Mesenchymal stem cell (in vitro differentiated cells and primary cell): ENCODE measurements at regions not wholly inside any gene's neighbourhood (a gene's known extent, or its start where the extent isn't known, plus 50 kb on each side); places are given as distances from the start of the nearest gene placed in this dataset.
A peak's percentile ranks its signal among the peaks of the same experiment; 100 is the strongest.

Experiments
- DNase-seq: peaks from one replicate; pipeline ENCODE4 v3.0.0-alpha.2; 2013
- H2AFZ ChIP-seq: one replicate; pipeline ENCODE4 v1.6.1; 2013; ENCODE audit warnings: low read depth, mild to moderate bottlenecking, control low read depth, inconsistent platforms, low read length, moderate library complexity
- H2AK5ac ChIP-seq: 2 replicates; pipeline ENCODE4 v1.6.1; 2013; ENCODE audit warnings: low read length, moderate library complexity, mild to moderate bottlenecking, inconsistent platforms; ENCODE audit not compliant: severe bottlenecking
- H2BK120ac ChIP-seq: one replicate; pipeline ENCODE4 v1.6.1; 2013; ENCODE audit warnings: low read depth, mild to moderate bottlenecking, inconsistent platforms, low read length, moderate library complexity
- H2BK12ac ChIP-seq, 2 experiments: one replicate each; pipeline ENCODE4 v1.6.1; 2013; ENCODE audit warnings: inconsistent platforms in 2 of 2, low read length in 2 of 2, mild to moderate bottlenecking in 2 of 2, moderate library complexity in 2 of 2, control low read depth in 1 of 2
- H2BK15ac ChIP-seq: one replicate; pipeline ENCODE4 v1.6.1; 2013; ENCODE audit warnings: mild to moderate bottlenecking, low read depth, inconsistent platforms; ENCODE audit not compliant: poor library complexity, severe bottlenecking
- H2BK5ac ChIP-seq: 2 replicates; pipeline ENCODE4 v1.6.1; 2013; ENCODE audit warnings: low read depth, mild to moderate bottlenecking, low read length, control low read depth, inconsistent platforms; ENCODE audit not compliant: poor library complexity, severe bottlenecking
- H3K14ac ChIP-seq, 2 experiments: one replicate each; pipeline ENCODE4 v1.6.1; 2013; ENCODE audit warnings: inconsistent platforms in 2 of 2, low read length in 2 of 2, control low read depth in 1 of 2, mild to moderate bottlenecking in 1 of 2, moderate library complexity in 1 of 2
- H3K18ac ChIP-seq, 2 experiments: one replicate each; pipeline ENCODE4 v1.6.1; 2013; ENCODE audit warnings: inconsistent platforms in 2 of 2, low read length in 2 of 2, control low read depth in 1 of 2, low read depth in 1 of 2, mild to moderate bottlenecking in 1 of 2
- H3K23ac ChIP-seq, 2 experiments: one replicate each; pipeline ENCODE4 v1.6.1; 2013; ENCODE audit warnings: inconsistent platforms in 2 of 2, low read length in 2 of 2, mild to moderate bottlenecking in 2 of 2, moderate library complexity in 2 of 2, control low read depth in 1 of 2
- H3K27ac ChIP-seq: 2 replicates; pipeline ENCODE4 v1.5.1; 2013; ENCODE audit warnings: mild to moderate bottlenecking, moderate library complexity, low read length, control low read depth, inconsistent platforms; ENCODE audit not compliant: poor library complexity, severe bottlenecking
- H3K27me3 ChIP-seq, 2 experiments: 2 replicates each; pipeline versions ENCODE4 v1.6.1 to v1.7.0; 2013; ENCODE audit warnings: low read length in 2 of 2, mild to moderate bottlenecking in 2 of 2, moderate library complexity in 2 of 2, control low read depth in 1 of 2, inconsistent platforms in 1 of 2; ENCODE audit not compliant: control insufficient read depth in 1 of 2, insufficient read depth in 1 of 2
- H3K36me3 ChIP-seq, 2 experiments: 2 replicates each; pipeline versions ENCODE4 v1.6.1 to v1.7.0; 2013; ENCODE audit warnings: low read length in 2 of 2, control low read depth in 1 of 2, inconsistent platforms in 1 of 2, low read depth in 1 of 2, mild to moderate bottlenecking in 1 of 2; ENCODE audit not compliant: insufficient read depth in 2 of 2, control insufficient read depth in 1 of 2
- H3K4ac ChIP-seq, 2 experiments: one replicate each; pipeline ENCODE4 v1.6.1; 2013; ENCODE audit warnings: inconsistent platforms in 2 of 2, low read length in 2 of 2, mild to moderate bottlenecking in 2 of 2, moderate library complexity in 2 of 2, control low read depth in 1 of 2, low read depth in 1 of 2
- H3K4me1 ChIP-seq: 2 replicates; pipeline ENCODE4 v1.6.1; 2013; ENCODE audit warnings: low read depth, low read length, control low read depth; ENCODE audit not compliant: control insufficient read depth, insufficient read depth
- H3K4me2 ChIP-seq: 2 replicates; pipeline ENCODE4 v1.6.1; 2013; ENCODE audit warnings: low read length, mild to moderate bottlenecking, inconsistent platforms; ENCODE audit not compliant: poor library complexity, severe bottlenecking
- H3K4me3 ChIP-seq, 2 experiments: 2 replicates each; pipeline versions ENCODE4 v1.5.1 to v1.7.0; 2013; ENCODE audit warnings: low read length in 2 of 2, mild to moderate bottlenecking in 2 of 2, control low read depth in 1 of 2, low read depth in 1 of 2; ENCODE audit not compliant: insufficient read depth in 1 of 2
- H3K79me1 ChIP-seq: replicated peaks from 2 replicates; pipeline ENCODE4 v1.6.1; 2013; ENCODE audit warnings: mild to moderate bottlenecking, control low read depth, low read length, inconsistent platforms; ENCODE audit not compliant: poor library complexity, severe bottlenecking
- H3K9ac ChIP-seq: 2 replicates; pipeline ENCODE4 v1.7.0; 2013; ENCODE audit warnings: mild to moderate bottlenecking, low read length, moderate library complexity
- H3K9me3 ChIP-seq: 2 replicates; pipeline ENCODE4 v1.7.0; 2013; ENCODE audit warnings: mild to moderate bottlenecking, low read length; ENCODE audit not compliant: control insufficient read depth
- H4K8ac ChIP-seq: one replicate; pipeline ENCODE4 v1.6.1; 2013; ENCODE audit warnings: inconsistent platforms, mild to moderate bottlenecking, low read length, moderate library complexity
- H4K91ac ChIP-seq: one replicate; pipeline ENCODE4 v1.6.1; 2013; ENCODE audit warnings: mild to moderate bottlenecking, low read length, inconsistent platforms
- WGBS: methylation state at CpG from one replicate; pipeline ENCODE4 v1.1.7; 2013; ENCODE audit warnings: mixed read lengths; 5-methylcytosine and 5-hydroxymethylcytosine counted together

GRCh38 chr6:1113916-1114540 lies 197.9 kb upstream of the FOXQ1 start:
- WGBS: 73% methylated on average over 2 of the region's 7 CpGs

GRCh38 chr6:1111361-1111760 lies 200.5 kb upstream of the FOXQ1 start:
- Histone ChIP-seq H3K4me2 (no peak overlapping the region), H3K4me3 (no peak overlapping the region), H3K9me3 (no peaks in the 10 kb centered on the region), H2BK5ac (no peak overlapping the region), H3K27ac (no peak overlapping the region), H3K27me3 (no peaks in the 10 kb centered on the region), H3K4ac (no peak overlapping the region), H3K14ac (no peak overlapping the region), H3K36me3 (no peaks in the 10 kb centered on the region), H3K79me1 (no peaks in the 10 kb centered on the region), H3K4me1 (no peaks in the 10 kb centered on the region), H3K18ac (no peak overlapping the region), H2BK120ac (no peak overlapping the region), H2BK12ac (no peak overlapping the region), H3K23ac (no peak overlapping the region), H2AFZ (no peak overlapping the region), H4K8ac (no peak overlapping the region), H2BK15ac (no peak overlapping the region), H3K9ac (no peak overlapping the region), H2AK5ac (no peak overlapping the region), H4K91ac (no peak overlapping the region)
- no peak for DNase-seq
- 78% methylated on average over 4 of the region's 6 CpGs for WGBS

More at GRCh38 chr6:1113916-1114540, 197.9 kb upstream of the FOXQ1 start:
- Histone ChIP-seq H4K91ac (no peak overlapping the region), H3K9me3 (no peaks in the 10 kb centered on the region), H3K18ac (peak overlapping the region in 1 of 2 experiments; percentile 57), H3K27me3 (peaks cover 0 to 5% of the 10 kb centered on the region in 2 experiments), H2BK12ac (no peak overlapping the region), H3K4me1 (no peaks in the 10 kb centered on the region), H3K36me3 (no peaks in the 10 kb centered on the region), H2BK120ac (no peak overlapping the region), H3K27ac (no peak overlapping the region), H3K23ac (no peak overlapping the region), H2BK5ac (no peak overlapping the region), H3K9ac (no peak overlapping the region), H3K4me2 (no peak overlapping the region), H2AK5ac (no peak overlapping the region), H2AFZ (no peak overlapping the region), H4K8ac (no peak overlapping the region), H3K14ac (no peak overlapping the region), H3K79me1 (no peaks in the 10 kb centered on the region), H3K4ac (no peak overlapping the region), H2BK15ac (no peak overlapping the region), H3K4me3 (no peak overlapping the region)
- no peak for DNase-seq

- WGBS: 84% methylated on average over 12 of the region's 12 CpGs
- no peak overlapping the region for H3K23ac ChIP-seq
- no peak overlapping the region for H2BK120ac ChIP-seq
- no peaks in the 10 kb centered on the region for H3K27me3 ChIP-seq
- no peak overlapping the region for H3K27ac ChIP-seq
- no peak overlapping the region for H3K9ac ChIP-seq
- no peaks in the 10 kb centered on the region for H3K9me3 ChIP-seq
- H3K4me1 ChIP-seq: no peaks in the 10 kb centered on the region
- no peak for DNase-seq
- H3K79me1 ChIP-seq: no peaks in the 10 kb centered on the region
- no peak overlapping the region for H4K91ac ChIP-seq
- no peak overlapping the region for H2AFZ ChIP-seq
- peak overlapping the region in 1 of 2 experiments; percentile 36 for H3K4me3 ChIP-seq
- H2BK12ac ChIP-seq: no peak overlapping the region
- no peak overlapping the region for H3K14ac ChIP-seq
- H4K8ac ChIP-seq: no peak overlapping the region
- no peak overlapping the region for H3K4me2 ChIP-seq
- H2BK5ac ChIP-seq: no peak overlapping the region
- no peaks in the 10 kb centered on the region for H3K36me3 ChIP-seq
- no peak overlapping the region for H3K18ac ChIP-seq
- H3K4ac ChIP-seq: no peak overlapping the region
- no peak overlapping the region for H2BK15ac ChIP-seq
- H2AK5ac ChIP-seq: no peak overlapping the region
Observed at GRCh38 chr6:1110941-1111349, 201.0 kb upstream of the FOXQ1 start.

- Histone ChIP-seq H2BK12ac (no peak overlapping the region), H3K9me3 (no peaks in the 10 kb centered on the region), H3K27me3 (no peaks in the 10 kb centered on the region), H3K4ac (no peak overlapping the region), H2AK5ac (no peak overlapping the region), H2BK5ac (no peak overlapping the region), H3K36me3 (no peaks in the 10 kb centered on the region), H3K23ac (no peak overlapping the region), H3K4me1 (no peaks in the 10 kb centered on the region), H3K79me1 (no peaks in the 10 kb centered on the region), H4K91ac (no peak overlapping the region), H4K8ac (no peak overlapping the region), H3K4me3 (no peak overlapping the region), H3K4me2 (no peak overlapping the region), H2BK15ac (no peak overlapping the region), H3K27ac (no peak overlapping the region), H2AFZ (no peak overlapping the region), H3K9ac (no peak overlapping the region), H3K14ac (no peak overlapping the region), H3K18ac (no peak overlapping the region), H2BK120ac (no peak overlapping the region)
- DNase-seq: no peak
- WGBS: 76% methylated on average over 2 of the region's 2 CpGs
Observed at GRCh38 chr6:1110164-1110563, 201.7 kb upstream of the FOXQ1 start.
